DMS79 (cell line): ENCODE measurements at regions not wholly inside any gene's neighbourhood (a gene's known extent, or its start where the extent isn't known, plus 50 kb on each side); places are given as distances from the start of the nearest gene placed in this dataset.

Source experiments
- DNase-seq: peaks from one replicate; lab custom pipeline; 2025; lab: John Stamatoyannopoulos, UW

DNA sequence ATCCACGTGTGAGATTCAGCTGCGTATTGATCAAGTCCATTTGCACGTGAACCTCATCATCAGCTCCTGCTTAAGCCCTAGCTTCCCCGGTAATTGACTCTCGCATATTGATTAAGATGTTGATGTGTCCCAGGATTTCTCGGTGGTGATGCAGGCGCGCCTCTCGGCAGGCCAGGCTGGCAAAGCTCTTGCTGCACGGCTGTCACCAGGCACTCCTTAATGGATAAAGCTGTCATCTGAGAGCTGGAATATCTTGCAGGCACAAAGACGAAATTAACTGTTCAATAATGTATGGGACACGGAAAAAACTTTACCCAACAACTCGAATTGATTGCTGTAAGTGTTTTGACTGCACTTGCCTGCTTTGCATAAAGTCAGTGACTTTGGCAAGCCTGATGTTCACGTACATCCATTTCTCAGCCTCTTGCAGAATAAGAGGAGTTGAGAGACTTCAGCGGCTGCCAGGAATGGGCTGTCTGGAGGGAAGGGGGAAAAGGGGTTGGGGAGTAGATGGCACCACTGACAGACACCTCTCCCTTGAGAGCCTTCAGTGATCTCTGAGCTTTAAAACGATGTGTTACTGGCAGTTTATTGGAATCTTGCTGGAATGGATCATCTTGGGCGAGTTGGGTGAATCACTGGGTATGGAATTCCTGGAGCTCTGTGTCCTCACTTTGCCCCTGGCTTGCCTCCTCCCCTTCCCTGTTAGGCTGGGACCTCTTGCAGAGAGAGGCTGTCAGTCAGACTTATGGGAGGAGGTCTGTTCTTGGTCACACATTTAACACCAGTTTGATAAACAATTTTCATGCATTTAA is 650.3 kb downstream of the CCDC171 start:
- no peak for DNase-seq

DNA sequence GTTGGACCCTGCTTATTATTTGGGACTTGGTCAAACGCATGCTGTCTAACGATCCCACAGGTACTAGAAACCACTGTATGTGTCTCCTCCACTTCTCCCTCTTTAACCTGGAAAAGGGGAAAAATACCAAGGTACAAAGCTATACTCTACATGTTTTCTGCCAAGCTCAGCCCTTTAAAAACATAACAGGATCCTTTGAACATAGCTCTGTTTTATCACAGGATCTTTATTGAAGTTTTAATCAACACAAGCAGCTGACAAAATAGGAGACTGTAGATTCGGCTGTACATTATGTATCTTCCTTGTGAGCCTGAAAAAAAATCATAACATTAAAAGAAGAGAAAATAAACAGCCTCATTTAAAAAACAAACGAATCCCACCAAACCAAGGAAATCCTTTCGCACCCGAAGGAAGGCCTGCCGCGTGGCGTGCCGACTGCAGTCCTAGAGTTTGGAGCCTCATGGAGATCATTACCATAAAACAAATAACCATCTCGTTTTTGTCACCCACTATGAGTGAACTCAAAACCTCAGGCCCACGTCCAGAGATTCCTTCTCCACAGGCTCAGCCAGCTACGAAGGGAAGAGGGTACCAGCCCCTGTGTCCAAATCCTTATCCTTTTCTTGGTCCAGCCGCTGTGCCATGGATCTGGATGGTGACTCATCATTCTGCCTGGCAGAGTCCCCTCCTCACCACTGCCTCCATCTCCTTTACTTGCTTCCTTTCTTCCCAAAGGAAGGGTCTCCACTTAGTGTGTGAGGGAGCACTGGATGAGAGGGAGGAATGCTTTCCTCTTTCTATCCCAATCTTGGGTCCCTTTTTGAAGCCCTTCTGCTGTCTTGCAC is 651.1 kb downstream of the CCDC171 start:
- DNase-seq, result no peak

DNA sequence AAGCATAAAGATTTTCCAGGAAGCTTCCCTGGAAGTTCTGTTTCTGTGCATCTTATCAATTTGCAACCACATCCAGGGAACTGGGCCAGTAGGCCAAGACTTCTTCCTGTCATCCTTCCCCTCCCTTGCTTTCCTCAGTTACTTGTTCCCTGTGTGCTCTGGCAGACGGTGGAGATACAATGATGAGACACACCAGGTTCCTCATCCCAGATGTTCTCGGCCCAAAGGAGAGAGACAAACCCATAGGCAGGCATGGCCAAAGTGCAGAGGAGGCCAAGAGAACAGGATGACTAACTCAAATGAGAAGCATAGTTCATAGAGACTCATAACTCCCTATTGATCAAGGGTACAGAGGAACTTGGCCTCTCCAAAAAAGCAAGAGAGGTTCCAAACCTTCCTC is 652.6 kb downstream of the CCDC171 start:
- no peak for DNase-seq

DNA sequence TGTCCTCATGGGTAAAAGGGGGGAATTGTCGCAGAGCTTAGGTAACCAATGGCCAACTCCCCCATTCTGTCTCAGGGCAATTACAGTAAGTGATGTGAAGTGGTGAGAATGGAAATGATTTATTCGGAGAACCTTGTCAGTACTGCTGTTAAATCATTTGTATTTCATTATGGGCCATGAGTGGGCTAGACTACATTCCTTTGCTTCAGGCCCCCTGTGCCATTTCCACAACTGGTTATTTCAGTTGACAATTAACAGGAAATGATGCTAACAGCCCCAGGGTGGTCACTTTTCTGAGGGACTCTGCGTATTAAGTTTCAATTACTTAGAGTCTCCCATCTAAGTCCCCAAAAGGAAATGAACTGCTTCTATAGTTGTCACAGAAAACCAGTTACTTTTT is 653.7 kb downstream of the CCDC171 start:
- DNase-seq, result no peak

DNA sequence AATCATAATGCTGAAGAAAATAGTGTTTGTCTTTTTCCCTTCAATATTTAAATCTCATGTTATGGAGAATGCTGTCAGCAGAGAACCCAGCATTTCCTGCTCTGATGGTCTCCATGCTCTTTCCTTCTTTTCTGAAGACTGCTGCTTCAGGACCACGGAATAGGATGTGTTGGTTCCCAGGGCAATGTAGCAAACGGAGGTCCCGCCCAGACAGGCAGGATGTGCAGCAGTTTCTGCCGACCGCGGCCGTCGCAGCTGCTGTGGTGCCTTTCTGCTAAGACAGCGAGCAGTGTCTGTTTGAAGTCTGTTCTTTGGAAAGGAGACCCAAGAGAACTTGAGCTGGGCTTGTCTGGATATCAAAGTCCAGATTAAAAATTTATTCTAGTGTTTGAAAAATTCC is 654.3 kb downstream of the CCDC171 start:
- no peak for DNase-seq

DNA sequence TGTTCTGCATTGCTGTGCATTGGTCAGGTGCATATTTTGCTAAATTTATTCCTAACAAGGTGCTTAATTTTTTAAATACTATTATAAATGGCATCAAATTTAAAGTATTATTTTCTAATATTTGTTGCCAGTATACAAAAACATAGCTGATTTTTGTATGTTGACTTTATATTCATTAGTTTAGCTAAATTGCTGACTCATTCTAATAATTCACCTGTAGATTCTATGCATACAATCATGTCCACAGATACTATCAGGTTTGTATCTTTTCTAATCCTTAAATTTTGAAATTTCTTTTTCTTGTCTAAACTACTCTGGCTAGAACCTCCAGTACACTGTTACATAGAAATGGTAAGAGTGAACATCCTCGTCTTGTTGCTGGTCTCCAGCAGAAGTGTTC is 657.6 kb downstream of the CCDC171 start:
- DNase-seq, result no peak

DNA sequence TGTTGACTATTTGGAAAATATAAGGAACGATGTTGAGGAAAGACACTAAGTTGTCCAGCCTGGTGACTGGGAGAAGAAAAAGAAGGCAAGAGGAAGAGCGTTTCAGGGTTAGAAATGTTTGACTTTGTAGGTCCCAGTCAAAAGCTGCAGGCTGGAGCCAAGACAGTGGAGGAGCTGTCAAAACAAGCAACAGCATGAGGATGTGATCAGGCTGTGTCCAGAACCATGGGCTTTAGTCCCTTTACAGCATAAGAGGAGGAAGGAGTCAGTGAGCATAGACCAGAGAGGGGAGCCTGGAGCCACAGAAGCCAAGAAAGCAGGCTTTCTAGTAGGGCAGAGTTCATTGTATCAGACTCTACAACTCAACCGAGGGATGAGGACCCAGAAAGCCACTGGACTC is 658.5 kb downstream of the BNC2 start:
- DNase-seq, result no peak

DNA sequence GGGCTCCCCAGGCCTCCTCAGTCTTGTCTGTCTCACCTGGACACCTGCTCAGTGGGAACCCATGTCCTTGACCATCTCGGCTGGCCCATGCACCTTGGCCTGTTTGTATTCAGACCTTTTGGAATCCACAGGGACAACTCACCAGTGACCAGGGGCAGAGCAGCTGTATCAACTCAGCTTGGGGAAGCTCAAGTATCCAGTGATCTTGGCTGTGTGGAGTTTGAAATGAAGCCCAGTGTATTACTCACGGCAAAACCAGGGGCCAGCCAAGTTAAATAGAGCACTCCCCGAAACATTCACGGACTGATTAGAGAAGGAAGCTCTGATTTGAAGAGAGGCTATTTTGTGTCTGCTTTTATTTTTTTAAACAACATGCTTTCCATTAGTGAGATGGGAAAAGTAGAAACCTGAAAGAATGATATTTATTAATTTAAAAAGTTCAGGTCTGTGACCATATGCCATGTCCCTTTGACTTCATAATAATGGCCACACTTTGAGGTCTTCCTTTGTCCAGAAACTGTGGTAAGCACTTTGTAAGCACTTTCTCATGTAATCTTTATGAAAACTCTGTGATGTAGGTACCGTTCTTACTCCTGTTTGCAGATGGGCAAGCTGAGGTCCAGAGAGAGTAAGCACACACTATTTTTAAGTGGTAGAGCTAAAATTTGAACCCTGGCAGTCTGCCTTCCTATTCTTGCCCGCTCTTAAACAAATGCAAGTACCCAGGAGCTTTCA is 656.5 kb downstream of the BNC2 start:
- DNase-seq, result no peak

DNA sequence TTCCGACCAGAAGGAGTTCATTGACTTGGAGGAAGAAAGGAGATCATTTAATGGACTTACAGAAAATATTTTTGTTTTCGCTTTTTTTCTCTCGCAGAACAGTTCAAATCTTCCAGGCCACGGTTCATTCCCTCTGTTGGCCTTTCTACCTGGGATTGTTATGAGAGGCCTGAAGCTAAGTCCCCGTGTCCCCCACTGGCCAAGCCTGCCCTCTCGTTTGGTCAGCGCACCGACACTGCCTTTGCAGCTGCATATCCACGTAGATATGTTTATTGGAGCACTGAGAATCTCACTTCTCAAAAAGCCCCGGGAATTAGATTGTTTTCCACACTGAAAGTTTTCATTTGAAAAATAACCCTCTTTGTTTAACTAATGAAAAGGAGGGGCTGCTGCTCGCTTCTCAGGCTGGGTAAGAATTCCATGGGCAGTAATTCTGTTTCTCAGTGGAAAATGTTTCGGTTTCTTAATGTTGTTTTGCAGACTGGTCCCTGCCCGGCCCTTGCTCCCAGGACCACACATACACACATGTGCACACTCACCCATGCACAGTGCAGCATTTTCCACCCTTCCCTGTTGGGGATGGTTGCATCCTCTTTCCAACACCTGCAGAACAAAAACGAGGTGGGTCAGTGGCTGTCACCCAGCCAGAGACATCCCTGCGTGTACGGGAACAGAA is 655.7 kb downstream of the BNC2 start:
- no peak for DNase-seq

DNA sequence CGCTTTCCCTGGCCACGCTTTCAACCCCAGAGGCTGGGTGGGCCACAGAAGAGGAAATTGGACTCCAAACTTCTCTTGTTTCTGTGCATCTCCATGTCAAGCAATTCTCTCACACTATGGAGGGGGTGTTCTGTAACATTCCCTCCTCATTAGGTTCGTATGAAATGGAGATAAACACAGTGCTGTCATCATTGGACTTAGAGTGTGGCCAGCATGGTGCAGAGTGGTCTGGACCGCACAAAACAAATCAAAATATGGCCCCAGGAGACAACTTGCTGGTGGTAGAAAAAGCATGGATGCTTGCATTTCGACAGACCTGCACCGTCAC is 655.2 kb downstream of the BNC2 start:
- DNase-seq, result no peak

DNA sequence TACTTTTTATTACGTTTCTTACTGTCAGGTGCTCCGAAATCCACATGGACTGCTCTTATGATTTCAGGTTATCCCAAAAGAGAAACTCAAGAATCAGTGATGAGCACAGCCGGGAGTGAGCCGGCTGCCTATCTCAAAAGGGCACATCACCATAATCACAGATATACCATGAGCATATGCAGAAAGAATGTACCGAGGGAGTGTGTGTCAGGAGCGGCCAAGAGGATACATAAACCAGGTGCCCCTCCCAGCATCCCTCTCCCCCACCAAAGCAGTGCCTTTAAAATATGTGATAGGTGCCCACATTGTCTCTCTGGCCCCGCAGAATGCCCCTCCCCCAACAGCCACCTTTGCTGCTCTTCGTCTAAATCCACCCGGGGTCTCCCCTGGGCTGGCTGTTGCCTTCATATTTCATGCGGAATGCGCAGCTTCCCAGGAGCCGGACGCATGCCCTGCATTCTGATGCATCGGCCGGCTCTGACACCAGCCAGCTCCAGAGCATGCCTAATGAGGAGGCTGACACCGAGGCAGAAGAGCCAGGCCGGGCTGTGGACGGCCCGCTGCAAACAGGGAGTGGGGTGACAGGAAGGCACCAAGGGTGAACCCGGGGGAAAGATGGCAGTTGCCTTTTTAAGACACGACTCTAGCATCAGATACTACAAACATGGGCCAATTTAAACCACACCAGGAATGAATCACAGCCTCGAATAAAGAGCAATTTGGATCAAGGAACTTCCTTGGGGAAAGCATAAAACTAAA is 652.3 kb downstream of the BNC2 start:
- DNase-seq, result no peak

DNA sequence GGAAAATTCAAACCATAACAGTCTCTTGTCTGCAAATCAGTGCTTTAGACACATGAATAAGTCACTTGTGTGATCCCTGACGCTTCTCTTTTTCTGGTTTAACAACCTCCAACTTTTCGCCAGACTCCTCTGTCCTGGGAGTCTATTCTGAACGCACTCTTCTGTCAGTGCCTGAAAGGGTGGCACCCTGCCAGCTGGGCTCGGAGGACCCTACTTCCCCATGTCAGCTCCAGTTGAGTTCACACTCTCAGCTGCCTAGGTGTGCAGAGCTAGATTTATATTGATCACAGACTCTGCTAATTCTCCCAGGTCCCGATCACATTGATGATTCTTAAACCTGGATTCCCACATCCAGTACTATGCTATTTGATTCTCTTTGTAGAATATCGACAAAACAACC is 649.1 kb downstream of the BNC2 start:
- no peak for DNase-seq

DNA sequence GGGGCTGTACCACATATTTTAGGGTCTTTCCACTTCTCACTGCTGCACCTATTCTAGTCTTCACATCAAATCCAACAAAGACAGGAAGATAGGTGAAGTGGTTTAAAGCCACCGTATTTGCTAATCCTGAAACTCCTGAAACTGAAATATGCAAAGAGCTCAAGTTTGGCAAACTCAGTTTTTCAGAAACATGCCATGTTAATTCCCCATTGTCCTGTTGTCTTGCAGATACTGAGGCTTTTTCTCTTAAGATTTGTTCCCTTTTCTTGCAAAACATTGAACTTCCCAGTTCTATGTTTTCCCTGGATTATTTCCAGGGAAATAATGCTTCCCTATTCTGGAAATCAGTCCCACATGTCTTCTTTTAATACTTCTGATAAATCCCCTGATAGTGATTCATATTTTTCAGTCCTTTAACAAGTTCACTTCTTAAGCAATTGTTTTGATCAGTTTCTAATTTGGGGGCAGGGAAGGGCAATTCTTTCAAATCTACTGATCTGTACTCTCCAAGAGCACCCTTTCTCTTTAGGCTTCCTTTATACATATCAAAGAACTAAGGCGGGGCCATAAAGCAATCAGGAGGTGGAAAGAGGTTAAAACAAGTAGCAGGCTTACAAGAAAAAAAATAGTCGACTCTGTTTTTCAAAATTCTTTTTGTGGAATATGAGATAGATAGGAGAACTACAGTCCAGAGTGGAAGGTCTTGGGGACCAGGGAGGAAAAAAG is 648.5 kb downstream of the BNC2 start:
- no peak for DNase-seq

DNA sequence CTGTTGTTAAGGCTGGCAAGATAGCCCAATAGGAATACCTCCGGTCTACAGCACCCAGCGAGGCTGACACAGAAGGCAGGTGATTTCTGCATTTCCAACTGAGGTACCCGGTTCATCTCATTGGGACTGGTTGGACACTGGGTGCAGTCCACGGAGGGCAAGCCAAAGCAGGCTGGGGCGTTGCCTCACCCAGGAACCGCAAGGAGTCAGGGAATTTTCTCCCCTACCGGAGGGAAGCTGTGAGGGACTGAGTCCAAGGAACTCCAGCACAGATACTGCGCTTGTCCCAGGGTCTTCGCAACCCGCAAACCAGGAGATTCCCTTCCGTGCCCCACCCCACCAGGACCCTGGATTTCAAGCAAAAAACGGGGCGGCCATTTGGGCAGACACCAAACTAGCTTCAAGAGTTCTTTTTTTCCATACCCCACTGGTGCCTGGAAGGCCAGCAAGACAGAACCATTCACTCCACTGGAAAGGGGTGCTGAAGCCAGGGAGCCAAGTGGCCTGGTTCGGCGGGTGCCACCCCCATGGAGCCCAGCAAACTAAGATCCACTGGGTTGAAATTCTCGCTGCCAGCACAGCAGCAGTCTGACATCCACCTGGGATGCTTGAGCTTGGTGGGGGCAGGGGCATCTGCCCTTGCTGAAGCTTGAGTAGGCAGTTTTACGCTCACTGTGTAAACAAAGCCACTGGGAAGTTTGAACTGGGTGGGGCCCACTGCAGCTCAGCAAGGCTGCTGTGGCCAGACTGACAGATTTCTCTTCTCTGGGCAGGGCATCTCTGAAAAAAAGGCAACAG is 647.2 kb downstream of the BNC2 start:
- DNase-seq, result no peak

DNA sequence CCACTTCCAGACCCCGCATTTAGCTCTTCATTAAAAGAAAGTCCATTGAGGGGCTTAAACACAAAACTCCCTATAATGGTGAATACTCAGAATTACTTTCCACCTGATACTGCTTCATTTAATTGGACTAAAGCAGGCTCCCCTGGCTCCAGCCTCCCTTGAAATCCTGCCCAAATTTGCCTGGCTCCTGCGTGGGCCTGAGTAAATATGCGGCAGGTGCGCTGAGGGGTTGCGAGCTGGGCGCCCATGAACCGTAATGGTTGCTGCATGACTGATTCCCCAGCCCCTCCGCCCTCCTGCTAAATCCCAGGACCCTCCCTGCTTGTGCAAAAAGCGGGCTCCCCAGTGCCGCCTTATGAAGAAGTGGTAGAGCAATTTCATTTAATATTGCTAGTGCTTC is 639.7 kb downstream of the BNC2 start:
- no peak for DNase-seq

DNA sequence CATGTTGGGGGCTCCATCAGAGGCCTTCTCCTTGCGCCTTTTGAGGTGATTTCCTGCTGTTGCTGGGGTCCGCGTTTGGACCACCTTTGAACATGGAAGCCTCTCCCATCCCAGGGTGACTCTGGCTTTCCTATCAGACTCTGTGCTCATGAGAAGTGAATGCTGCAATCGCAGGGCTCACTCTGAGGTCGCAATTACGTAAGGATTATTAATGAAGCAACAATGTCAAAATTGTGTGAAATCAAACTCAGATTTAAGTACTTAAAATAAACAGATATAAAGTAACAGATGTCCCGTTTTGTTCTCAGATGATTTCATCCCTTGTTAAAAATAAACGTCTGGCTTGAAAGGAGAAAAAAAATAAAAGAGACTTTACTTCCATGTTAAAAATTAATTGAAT is 634.2 kb downstream of the BNC2 start:
- no peak for DNase-seq

DNA sequence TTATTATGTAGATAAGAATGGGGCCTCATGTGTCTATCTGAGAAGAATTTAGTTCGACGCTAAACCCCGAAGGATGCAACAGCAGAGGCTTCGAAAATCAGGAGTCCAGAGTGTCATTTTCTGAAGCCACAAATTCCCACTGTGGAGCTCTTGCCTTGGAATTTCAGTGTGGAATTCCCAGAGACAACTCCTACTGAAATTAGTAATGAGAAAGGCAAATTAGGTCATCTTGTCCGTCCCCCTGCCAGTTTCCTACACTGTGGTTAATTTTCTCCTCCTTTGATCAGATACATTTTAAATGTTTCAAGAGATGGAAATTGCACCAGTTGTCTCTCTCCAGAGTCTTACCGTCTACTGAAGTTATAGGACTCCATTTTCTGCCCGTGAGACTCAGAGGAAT is 633.6 kb downstream of the BNC2 start:
- no peak for DNase-seq

DNA sequence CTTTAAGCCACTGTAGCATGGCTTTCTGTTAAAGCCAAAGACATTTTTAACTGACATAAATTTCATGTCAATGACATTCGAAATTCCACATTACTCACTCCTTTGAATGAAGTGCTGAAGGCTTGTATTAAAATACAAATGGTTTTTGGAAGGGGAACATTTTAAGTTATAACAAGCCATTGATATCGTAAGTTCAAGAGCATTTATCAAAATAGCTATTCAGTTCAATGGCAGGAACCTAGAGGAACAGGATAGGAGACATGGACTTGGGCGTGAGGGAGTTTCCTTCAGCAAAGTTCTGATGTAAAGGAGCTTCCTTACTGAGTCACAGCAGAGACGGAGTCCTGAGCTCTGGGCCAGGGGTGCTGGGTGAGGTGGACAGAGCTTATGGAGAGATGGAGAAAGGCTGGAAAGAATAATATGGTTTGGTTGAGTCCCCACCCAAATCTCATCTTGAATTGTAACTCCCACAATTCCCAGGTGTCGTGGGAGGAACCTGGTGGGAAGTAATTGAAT is 631.8 kb downstream of the BNC2 start:
- no peak for DNase-seq

DNA sequence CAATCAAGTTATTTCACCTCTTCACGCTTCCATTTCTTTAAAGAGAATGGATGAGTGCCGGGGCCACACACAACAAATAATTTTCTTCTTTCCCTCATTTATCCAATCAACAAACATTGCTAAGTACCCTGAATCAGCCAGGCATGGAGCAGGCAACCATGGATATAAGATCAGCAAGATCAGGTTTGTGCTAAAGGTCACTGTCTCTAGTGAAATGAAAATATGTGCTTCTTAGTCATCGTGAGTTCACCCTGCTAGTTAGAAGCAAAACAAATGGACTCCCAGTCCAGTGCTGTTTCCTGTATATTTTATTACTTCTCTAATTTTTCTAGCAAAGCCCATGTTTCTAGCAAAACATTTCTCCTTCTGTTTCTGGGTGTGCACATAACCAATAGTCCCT is 629.2 kb downstream of the BNC2 start:
- no peak for DNase-seq

DNA sequence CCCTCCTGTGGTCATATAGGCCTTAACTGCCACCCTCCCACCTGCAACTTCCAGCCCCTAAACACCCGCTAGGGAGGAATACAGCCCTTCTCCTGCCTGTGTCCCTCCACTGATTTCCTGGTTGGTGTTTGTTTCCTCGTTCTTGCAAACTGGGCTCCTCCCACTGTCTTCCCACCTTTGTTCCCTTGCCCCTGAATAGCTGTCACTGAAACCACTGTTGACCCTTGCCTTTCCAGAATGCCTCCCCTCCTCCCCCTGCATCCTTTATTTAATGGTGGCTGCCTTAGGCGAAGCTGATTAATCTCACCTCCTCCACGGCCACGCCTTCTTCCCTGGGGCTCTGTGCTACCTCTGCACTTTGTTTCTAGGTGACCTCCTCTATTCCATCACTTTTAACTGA is 626.7 kb downstream of the BNC2 start:
- no peak for DNase-seq
